ENCODE measurements at regions not wholly inside any gene's neighbourhood (a gene's known extent, or its start where the extent isn't known, plus 50 kb on each side); places are given as distances from the start of the nearest gene placed in this dataset.

- no peak for TF ChIP-seq CTCF (IDR thresholded peaks at IDR 0.05)
- H3K27ac ChIP-seq: no peak overlapping the region
- no peaks in the 10 kb centered on the region for H3K36me3 ChIP-seq
- peaks cover 0 to 18% (median 8%) of the 10 kb centered on the region in 4 donors for H3K4me1 ChIP-seq
- intact Hi-C loops (cut with DNase I; ENCODE audit: low total_unique reads): no loop called here
- H3K4me3 ChIP-seq: no peak overlapping the region
- DNase-seq: no peak
- H3K9me3 ChIP-seq: no peaks in the 10 kb centered on the region
- H3K27me3 ChIP-seq: no peaks in the 10 kb centered on the region
These were observed 336.0 kb upstream of the SOX5 start for GRCh38 chr12:24285448-24285847.

GRCh38 chr12:24281341-24281740, 331.9 kb upstream of the SOX5 start:
- Histone ChIP-seq H3K4me1 (peaks cover 0 to 42% (median 9%) of the 10 kb centered on the region in 4 donors), H3K36me3 (no peaks in the 10 kb centered on the region), H3K27ac (no peak overlapping the region), H3K9me3 (no peaks in the 10 kb centered on the region), H3K4me3 (no peak overlapping the region), H3K27me3 (no peaks in the 10 kb centered on the region)
- TF ChIP-seq CTCF (IDR thresholded peaks at IDR 0.05): no peak
- intact Hi-C loops (cut with DNase I; ENCODE audit: low total_unique reads): no loop called here
- DNase-seq: no peak

GRCh38 chr12:24280056-24280842, 330.8 kb upstream of the SOX5 start:
- peaks cover 0 to 37% (median 7%) of the 10 kb centered on the region in 4 donors for H3K4me1 ChIP-seq
- no peak overlapping the region for H3K4me3 ChIP-seq
- no peaks in the 10 kb centered on the region for H3K27me3 ChIP-seq
- no peak for DNase-seq
- no peaks in the 10 kb centered on the region for H3K36me3 ChIP-seq
- intact Hi-C loops (cut with DNase I; ENCODE audit: low total_unique reads): no loop called here
- H3K27ac ChIP-seq: no peak overlapping the region
- H3K9me3 ChIP-seq: no peaks in the 10 kb centered on the region
- no peak for TF ChIP-seq CTCF (IDR thresholded peaks at IDR 0.05)

GRCh38 chr12:24278832-24279231, 329.4 kb upstream of the SOX5 start:
- Histone ChIP-seq H3K27ac (no peak overlapping the region), H3K36me3 (no peaks in the 10 kb centered on the region), H3K27me3 (no peaks in the 10 kb centered on the region), H3K9me3 (no peaks in the 10 kb centered on the region), H3K4me3 (no peak overlapping the region), H3K4me1 (peaks cover 0 to 29% (median 3%) of the 10 kb centered on the region in 4 donors)
- no peak for TF ChIP-seq CTCF (IDR thresholded peaks at IDR 0.05)
- intact Hi-C loops (cut with DNase I; ENCODE audit: low total_unique reads): no loop called here
- no peak for DNase-seq

- no peak for DNase-seq
- no peak overlapping the region for H3K4me3 ChIP-seq
- TF ChIP-seq CTCF (IDR thresholded peaks at IDR 0.05): no peak
- H3K27me3 ChIP-seq: no peaks in the 10 kb centered on the region
- no peak overlapping the region for H3K27ac ChIP-seq
- intact Hi-C loops (cut with DNase I; ENCODE audit: low total_unique reads): no loop called here
- no peaks in the 10 kb centered on the region for H3K9me3 ChIP-seq
- no peaks in the 10 kb centered on the region for H3K36me3 ChIP-seq
- no peaks in the 10 kb centered on the region for H3K4me1 ChIP-seq
These were observed 321.5 kb upstream of the SOX5 start for GRCh38 chr12:24270965-24271364.
